Esophagus squamous epithelium (tissue), 4 donors: ENCODE measurements at regions not wholly inside any gene's neighbourhood (a gene's known extent, or its start where the extent isn't known, plus 50 kb on each side); places are given as distances from the start of the nearest gene placed in this dataset.

Source experiments
- CTCF ChIP-seq, 6 experiments: fragments of 450-650 bp in 4 of 6; fragments of 200-600 bp in 2 of 6; sonication (generic) in 2 of 6; IDR thresholded peaks; one replicate each; pipeline ENCODE4 v1.5.1; 2016 to 2019; ENCODE audit warnings: antibody characterized with exemption in 6 of 6, mild to moderate bottlenecking in 4 of 6, moderate library complexity in 4 of 6
- POLR2A ChIP-seq, 4 donors: fragments of 450-650 bp; IDR thresholded peaks; one replicate each; pipeline ENCODE4 v1.6.1; 2017; ENCODE audit warnings: antibody characterized with exemption in 4 of 4, mild to moderate bottlenecking in 4 of 4, moderate library complexity in 3 of 4

DNA sequence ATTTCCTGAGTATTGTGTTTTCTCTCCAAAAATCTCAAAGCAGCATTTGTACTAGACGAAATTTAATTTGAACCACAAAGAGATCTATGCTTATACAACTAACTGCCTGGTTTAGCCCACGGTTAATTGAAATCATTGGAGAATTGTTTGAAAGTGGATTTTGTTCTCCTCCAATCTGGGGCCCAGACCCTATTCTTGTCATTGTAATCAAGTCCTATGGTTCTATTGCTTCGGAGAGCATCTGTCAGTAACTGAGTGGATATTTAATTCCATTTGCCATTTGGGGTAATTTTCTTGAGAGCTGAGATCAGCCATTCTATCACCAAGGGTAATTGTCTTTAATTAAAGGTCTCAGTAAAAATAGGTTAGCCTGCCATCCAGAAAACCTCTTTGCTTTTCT lies 117.0 kb upstream of the KCNG1 start:
- TF ChIP-seq POLR2A (IDR thresholded peaks at IDR 0.05) (no peak), CTCF (IDR thresholded peaks at IDR 0.05) (no peak)
